NCI-H128 (cell line): ENCODE measurements at regions not wholly inside any gene's neighbourhood (a gene's known extent, or its start where the extent isn't known, plus 50 kb on each side); places are given as distances from the start of the nearest gene placed in this dataset.

Source experiments
- DNase-seq: peaks from one replicate; lab custom pipeline; 2025; ENCODE audit not compliant: unreplicated experiment; lab: John Stamatoyannopoulos, UW

GRCh38 chr14:101064121-101064661 lies 160.7 kb upstream of the RTL1 start:
- DNase-seq = no peak

GRCh38 chr14:101064718-101065117 lies 161.2 kb upstream of the RTL1 start:
- no peak for DNase-seq

- DNase-seq = no peak
Measured at GRCh38 chr14:101065246-101065645, 161.7 kb upstream of the RTL1 start.

GRCh38 chr14:101065696-101066694 lies 162.5 kb upstream of the RTL1 start:
- no peak for DNase-seq

GRCh38 chr14:101066826-101067510 lies 163.4 kb upstream of the RTL1 start:
- DNase-seq = no peak

- no peak for DNase-seq
Measured at GRCh38 chr14:101068313-101069227, 165.0 kb upstream of the RTL1 start.

- no peak for DNase-seq
Measured at GRCh38 chr14:101069228-101069549, 165.7 kb upstream of the RTL1 start.

GRCh38 chr14:101069666-101070362 lies 166.3 kb upstream of the RTL1 start:
- DNase-seq = no peak

- no peak for DNase-seq
Measured at GRCh38 chr14:101070540-101071492, 167.3 kb upstream of the RTL1 start.

GRCh38 chr14:101071493-101071906 lies 168.0 kb upstream of the RTL1 start:
- no peak for DNase-seq

- no peak for DNase-seq
Measured at GRCh38 chr14:101072070-101072469, 168.5 kb upstream of the RTL1 start.

GRCh38 chr14:101072531-101072930 lies 169.0 kb upstream of the RTL1 start:
- DNase-seq = no peak

GRCh38 chr14:101072945-101073597 lies 169.5 kb upstream of the RTL1 start:
- DNase-seq = no peak

- no peak for DNase-seq
Measured at GRCh38 chr14:101073598-101073965, 170.1 kb upstream of the RTL1 start.

GRCh38 chr14:101074196-101075024 lies 170.9 kb upstream of the RTL1 start:
- DNase-seq = no peak

GRCh38 chr14:101075025-101075800 lies 171.7 kb upstream of the RTL1 start:
- no peak for DNase-seq

- no peak for DNase-seq
Measured at GRCh38 chr14:101075801-101076413, 172.4 kb upstream of the RTL1 start.
